RPMI7951 (cell line): ENCODE measurements at regions not wholly inside any gene's neighbourhood (a gene's known extent, or its start where the extent isn't known, plus 50 kb on each side); places are given as distances from the start of the nearest gene placed in this dataset.

Experiments
- DNase-seq: peaks from one replicate; pipeline ENCODE4 v3.0.0-alpha.2; 2012; ENCODE audit warnings: low read depth

DNA sequence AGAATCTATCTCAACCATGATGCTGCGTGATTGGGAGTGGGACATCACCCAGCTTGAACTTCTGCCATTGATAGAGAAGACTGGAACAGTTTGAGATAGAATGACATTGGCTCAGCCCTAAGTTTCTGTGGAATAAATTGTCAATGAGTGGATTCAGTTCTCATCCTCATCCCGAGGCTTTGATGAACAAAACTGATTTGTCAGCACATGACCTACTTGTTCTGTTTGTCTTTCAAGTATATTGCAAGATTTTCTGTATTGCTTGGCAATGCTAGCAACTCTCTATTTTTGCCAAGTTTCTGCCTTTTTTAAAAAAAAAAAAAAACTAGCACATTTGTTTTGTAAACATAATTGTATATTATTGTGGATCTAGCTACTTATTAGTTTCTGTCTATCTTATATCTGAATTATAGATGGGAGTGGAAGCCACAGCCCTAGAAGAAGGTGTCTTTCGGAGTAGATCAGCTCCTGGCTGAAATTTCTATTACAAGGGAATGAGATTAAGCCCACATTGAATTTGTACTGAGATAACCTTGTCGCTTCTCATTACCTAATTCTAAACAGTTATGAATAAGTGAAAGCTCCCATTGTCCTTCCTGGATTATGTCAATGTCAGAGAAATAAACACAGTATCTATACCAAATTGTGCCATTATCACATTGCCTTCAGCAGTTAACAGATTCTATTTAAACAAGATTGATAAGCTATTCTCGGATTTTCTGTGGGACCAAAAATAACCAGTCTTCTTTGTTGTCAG lies 166.1 kb downstream of the TNFSF13B start:
- DNase-seq, result no peak

DNA sequence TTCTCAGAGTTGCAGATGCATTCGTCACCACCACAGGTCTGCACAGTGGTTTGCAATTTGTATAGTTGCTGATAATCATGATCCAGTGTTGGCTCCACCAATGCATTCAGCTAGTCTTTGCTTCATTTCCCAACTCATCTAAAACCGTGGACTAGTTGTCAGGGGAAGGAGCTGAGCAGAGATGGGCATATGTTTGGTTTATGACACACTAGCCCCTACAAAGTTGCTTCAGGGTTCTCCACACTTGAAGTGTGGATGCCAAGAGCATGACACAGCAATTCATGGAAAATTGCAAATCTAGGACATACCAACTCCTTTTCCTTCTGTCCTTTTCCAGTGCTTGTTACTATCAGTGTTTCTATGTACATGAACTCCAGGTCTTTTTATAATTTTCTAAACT lies 168.0 kb downstream of the TNFSF13B start:
- no peak for DNase-seq

DNA sequence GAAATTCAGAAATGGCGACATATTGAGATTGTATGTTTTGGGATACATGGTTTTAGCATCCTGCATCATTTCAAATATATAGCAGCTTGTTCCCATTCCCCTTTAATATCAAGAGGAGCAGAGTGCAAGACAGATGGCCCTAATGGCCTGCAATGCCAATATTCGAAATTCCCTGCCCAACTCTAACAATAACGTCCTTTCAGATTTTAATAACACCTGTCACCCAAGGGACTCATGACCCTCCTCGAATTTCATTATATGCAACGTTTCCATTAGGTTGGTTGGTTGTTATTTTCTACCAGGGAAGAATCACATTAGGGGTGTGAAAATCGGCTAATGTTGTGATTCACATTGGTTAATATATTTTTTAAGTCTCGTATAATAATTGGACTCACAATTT lies 170.0 kb downstream of the TNFSF13B start:
- DNase-seq, result no peak

DNA sequence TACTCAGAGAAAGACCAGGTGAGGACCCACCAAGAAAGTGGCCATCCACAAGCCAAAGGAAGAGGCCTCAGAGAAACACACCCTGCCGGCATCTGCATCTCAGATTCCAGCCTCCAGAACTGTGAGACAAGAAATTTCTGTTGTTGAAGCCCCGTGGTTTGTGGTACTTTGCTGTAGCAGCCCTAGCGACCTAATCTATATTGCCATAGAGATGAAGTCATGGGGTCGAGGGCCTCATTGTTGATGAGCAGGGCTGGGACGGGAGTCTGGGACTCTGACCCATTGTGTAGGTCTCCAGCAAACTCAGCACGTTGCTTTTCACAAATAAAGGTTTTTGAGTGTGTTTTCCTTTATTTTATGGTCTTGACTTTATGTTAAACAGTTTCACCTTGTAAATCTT lies 174.9 kb downstream of the TNFSF13B start:
- DNase-seq, result no peak

DNA sequence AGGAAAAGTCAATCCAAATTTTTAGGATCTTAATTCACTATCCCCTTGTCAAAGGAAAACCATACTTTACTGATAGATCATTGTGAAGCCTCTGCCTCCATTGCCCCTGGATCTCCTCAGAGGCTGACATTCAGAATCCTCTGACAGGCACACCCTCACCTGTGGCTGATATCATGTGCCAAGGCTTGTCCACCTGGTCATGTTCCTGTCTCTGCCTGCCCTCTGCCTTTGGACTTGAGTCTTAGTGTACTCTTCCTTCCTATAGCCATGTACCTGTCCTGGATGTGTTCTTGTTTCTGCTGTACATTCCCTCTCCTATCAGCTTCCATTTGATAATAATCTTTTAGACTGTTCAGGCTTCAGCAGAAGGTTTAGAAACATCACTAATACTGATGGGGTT lies 179.4 kb downstream of the TNFSF13B start:
- DNase-seq, result no peak

DNA sequence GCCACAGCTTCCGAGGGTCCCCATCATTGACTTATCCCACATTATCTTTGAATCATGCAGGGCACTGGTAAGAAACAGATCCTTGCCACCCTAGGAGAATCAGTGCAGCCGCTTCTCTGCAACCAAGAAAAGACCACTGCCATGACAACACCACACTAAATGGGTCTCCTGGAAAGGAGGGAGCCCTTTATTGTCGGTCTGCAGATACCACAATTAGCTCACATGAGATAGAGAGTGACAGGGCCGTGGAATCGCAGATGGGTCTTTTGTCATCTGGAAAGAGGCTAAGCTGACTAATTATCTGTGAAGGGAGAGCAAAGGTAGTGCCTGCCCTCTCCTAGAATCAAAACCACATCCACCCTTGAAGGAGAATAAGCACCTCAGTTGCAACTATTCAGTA lies 178.3 kb upstream of the MYO16 start:
- DNase-seq, result no peak

DNA sequence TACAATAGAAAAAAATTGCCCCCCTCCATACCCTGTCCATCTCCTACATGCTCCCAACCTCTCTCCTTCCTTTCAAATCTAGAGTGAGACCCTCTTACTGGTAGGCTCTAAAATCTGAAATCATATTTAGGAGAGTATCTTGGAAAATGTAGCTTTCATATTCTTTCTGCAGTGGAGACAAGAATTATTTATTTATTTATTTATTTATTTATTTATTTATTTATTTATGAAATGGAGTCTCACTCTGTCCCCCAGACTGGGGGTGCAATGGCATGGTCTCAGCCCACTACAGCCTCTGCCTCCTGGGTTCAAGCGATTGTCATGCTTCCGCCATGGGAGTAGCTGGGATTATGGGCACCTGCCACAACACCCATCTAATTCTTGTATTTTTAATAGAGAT lies 174.1 kb upstream of the MYO16 start:
- DNase-seq, result no peak

DNA sequence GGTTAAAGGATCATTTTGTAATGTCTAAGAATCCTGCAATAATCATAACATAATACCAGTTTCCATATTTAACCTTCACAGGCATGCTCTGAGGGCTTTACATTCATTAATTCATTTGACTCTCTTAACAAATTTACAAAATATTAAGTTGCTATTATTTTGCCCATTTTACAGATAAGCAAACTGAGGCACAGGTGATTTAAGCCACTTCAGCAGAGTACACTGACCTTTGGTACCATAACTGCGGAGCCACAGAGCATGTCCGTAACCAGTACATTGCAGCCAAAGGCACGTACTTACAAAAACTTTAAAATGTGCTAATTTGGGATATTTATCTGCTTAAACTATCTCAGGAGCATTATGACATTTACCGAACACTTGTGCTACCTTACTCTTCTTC lies 169.4 kb upstream of the MYO16 start:
- no peak for DNase-seq

DNA sequence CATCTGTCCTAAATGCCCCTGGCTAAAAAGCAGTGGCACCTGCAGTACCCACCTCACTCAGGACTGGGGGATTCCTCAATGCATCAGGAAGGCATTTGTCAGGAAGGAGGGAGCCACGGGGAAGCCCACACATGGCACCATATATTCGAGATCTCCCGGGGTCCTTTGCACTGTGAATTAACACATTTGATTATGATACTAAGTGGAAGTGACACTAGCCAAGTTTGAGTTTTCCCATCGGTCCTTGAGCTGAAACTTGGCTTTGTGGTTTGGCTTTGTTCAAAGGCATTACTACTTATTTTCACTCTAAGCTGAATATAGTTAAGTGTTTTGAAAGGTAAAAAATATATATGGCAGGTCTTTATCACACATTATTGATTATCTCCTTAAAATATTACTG lies 168.7 kb upstream of the MYO16 start:
- no peak for DNase-seq

DNA sequence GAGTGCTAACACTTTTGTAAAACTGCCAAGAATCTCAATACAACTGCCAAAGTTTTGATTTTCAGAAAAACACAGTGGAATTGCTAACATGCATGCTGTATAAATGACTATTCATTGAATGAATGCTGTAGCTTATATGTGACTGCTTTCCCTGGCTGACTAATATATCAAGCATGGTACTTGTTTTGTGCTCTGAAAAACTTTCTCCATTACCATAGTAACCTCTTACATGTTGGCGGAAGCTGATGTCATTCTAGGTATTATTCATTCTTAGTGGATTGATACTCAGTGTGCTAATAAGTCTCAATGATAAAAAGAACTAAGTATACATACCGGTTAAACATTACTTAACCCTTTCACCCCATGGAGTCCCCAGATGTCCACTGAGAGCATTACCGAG lies 166.1 kb upstream of the MYO16 start:
- DNase-seq, result peak; percentile 10

DNA sequence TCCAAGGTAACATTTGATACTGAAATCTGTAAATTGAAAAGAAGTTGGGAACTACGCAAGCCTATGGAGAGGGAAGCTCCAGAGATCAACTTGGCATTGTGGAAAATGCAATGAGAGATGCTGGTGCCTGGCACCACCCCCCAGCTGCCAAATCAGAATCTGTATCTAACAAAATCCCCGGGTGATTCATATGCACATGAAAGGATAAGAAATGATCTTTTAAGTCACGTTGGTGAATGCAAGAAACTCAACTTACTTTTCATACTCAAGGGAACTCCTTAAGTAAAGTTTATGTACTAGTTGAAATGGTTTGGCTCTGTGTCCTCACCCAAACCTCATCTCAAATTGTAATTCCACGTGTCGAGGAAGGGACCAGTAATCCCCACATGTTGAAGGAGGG lies 158.5 kb upstream of the MYO16 start:
- no peak for DNase-seq

DNA sequence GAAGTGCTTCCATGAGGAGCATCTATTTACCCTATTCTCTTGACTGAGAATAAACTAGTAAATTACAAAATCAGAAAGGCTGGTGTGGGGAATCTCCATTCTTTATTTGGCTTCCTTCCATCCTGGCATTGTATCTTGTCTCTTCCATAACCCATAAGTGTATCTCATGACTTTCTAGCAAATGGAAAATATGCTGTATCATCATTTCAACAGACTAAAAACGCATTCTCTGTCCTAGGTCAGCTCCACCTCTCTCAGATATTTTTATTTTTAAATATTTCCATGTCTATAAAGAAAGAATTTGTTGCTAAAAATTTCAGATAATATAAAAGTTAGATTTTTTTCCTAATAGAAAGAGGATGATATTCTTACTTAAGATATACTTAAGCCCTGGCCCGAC lies 154.2 kb upstream of the MYO16 start:
- no peak for DNase-seq

DNA sequence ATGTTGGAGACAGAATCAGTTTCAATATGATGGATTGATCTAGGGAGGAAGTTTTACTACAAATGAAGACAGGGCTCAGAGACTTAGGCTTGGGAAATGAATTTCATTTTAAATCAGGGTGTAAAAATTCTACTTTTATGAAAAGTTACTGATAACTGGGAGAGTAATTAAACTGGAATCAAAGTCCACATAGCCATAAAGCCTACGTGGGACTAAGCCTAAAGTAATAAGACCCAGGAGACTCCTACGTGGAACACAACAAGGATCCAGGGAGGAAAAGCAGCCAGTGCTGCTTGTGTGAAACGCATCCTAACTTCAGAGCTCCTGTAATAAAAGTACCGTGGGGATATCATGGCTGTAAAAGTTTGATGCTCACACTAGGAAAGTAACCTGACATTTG lies 152.0 kb upstream of the MYO16 start:
- no peak for DNase-seq

DNA sequence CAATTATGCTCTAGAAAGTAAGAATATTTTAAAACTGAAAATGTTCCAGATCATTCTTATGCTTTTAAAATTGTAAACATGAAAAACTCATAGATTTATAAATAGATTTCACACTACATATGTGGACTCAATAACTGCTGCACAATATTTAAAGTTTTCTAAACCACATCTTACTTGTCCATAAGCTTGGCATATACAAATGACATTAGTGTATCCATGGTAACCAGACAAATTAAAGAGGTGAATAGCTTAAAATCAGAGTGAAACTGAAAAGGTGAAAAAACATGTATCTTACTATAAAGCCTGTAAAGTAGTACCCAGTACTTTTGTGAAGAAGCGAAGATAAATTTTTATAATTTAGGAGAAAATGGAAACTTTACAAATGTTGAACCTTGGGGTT lies 151.2 kb upstream of the MYO16 start:
- DNase-seq, result no peak

DNA sequence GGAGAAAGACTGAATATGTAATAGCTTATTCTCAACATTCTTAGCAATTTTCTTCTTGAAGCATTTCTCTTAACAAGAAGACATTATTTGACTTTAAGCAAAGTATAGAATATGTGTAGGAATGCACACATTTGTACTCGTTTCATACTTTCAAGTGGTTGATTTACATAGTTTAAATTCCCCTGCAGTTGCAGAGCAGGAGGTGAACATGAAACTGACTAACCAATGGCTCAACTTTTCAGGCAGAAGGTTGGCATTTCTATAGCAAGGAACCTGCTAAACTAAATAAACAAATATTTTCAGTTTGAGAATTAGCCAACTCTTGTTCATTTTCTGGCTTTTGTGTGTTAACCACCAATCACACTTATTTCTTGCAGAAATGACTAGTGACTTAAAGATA lies 145.4 kb upstream of the MYO16 start:
- no peak for DNase-seq

DNA sequence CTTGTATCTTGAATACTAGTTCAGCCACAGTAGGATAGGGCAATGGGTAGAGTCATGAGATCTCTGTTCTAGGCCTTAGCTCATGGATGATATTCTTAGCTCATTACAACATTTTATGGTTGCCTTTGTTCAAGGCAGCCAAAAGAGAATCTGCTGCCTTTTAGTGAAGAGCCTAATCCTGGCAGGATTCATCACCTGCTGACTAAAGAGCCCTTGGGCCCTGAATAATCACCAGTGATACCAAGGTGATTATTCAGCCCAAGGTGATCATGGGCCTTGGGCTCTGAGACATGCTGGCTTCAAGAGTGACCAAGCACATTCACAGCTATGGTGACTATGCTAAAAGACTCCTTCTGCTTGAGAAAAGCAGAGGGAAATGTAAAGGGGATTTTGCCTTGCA lies 143.3 kb upstream of the MYO16 start:
- no peak for DNase-seq

DNA sequence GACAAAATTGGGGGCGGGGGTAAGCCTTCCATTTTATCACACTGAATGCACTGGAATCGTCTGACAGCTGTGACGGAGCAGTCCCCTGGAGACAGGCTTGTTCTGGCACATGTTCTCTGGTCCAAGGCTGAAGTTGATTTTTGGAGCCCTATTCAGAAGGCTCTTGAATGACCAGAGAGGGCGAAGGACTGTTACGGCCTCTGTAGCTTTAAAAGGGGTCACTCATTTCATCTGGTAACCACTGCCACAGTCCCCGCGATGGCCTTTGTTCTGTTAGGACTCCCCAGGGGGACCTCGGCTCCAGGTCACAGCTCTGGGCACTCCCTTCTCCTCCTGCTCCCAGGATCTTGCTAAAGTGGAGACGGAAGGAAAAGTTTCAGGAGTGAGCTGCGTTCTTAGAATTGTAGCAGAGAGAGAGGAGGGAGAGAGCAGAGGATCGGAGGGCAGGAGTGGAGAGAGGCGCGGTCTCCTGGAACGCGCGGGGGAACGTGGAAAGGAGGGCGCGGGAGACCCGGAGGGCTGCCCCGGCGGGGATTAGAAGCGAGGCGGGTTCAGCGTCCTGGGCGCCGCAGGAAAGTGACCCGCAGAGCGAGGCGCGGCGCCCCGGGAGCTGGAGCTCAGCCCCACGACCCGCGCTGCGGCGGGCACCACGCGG lies 134.3 kb upstream of the MYO16 start:
- no peak for DNase-seq

DNA sequence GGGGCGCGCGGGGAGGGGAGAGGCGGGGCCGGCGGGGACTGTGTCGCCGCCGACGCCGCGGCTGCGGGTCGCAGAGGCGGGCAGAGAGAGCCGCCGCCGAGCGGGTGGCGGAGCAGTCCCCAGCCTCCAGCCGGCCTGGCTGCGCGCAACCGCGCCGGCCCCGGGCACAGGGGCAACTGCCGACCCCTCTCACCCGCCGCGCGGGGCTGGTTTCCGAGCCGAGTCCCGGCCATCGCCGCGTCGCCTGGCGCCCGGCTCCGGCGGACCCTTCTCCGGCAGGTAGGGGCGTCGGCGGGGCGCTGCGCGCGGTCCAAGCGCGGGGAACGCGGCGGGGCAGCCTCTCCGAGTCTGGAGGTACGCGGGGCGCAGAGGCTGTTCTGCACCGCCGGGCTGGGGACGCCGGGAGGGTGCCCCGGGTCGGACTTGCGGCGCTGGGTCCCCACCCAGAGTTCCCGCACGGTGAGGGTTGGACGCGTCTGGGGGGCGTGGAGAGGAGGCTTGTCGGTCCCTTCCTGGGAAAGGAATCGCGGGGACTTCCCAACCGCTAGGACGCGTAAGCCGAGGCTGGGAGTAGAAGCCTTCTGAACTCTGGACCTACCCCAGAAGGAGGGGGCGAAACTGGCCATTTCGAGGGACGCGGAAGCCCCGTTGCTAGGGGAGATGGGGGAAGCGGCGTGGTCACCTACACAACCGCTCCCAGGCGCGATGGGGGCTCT lies 133.6 kb upstream of the MYO16 start:
- no peak for DNase-seq

DNA sequence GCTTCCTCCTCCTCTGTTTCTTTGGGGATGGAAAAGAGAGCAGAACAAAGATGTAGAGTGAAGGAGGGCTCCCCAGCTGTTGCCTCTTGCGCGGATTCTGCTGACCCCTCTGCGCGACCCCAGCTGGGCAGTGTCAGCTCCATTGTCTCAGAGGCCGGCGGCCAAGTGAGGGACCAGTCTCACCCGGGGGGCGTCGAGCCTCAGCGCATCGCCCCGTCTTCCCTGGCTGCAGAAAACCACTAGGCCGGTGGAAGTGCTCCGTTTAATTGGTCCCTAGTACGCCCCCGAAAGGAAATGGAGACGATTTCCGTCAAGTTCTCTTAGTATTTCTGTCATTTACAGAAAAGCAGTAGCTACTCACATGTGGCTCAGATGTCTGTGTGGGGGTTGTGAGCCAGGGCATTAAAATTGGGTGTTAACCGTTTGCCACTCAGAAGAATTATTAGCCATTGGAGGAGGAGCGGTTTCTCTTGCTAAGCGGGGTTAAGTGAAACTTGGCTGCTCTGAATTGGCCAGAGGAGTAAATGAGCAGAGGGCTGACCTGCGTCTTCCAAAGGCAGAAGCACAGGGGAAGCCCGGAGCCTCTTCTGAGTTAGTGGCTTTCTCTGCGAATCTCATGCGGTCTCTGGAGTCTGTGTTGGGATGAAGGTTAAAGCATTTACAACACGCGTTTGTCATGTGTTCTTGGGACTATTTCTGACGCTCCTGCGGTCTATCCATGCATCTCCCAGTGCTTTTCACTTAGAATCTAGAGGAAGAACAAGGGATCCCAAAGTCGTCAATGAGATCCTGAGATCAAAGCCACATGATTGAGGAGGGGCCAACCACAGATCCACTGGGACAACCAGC lies 132.8 kb upstream of the MYO16 start:
- DNase-seq, result no peak

DNA sequence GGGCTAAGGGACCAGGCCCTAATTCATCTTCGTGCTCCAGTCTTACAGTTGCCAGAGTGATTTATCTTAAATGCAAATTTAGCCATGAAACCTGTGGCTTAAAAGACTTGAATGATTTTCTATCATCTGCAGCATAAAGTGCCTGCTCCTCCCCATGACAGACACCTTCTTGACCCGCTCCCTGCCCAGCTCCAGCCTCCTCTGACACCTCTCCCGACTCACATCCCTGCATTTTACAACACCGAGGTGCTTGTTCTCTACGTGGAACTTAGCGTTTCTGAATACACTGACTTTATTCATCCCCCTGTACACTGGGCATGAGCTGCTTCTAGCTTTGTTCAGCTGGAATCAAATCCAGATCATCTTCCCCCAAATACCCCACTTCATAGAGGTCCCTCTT lies 128.7 kb upstream of the MYO16 start:
- DNase-seq, result no peak

DNA sequence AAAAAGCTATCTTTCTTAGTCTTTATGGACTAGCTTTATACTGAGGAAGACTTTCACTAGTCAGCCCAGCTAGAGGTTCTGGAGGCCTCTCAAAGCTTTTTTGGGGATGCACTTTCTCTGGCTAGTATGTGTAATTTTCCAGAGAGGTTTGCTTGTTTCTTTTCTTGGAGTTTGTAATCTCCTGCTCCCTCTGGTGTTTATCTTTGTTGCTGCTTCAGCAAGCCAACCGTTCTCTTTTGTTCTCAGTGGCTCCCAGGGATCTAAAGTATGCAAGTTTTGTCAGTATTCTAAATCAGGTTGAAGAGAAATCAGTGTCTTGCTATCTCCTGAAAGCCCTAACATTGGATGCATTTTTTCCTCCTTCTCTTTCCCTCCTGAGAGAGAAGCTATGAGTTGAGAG lies 121.1 kb upstream of the MYO16 start:
- DNase-seq, result no peak

DNA sequence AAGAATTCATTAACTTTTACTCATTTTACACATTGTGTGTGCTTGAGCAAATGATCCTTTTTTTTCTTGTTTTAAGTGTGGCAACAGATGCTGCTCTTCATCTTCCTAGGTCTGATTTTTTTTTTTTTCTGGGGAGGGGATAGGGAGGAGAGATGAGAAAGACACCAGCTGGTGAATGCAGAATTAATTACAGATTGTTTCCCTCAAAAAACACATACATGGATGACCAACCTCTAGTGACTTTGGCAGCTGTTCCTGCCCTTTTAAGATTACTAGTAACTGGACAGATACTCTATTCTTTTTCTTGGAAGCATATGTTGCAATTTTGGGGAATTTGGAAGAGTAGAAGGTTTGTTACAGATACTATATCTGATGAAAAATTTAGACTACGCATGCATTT lies 103.6 kb upstream of the MYO16 start:
- DNase-seq, result no peak
